Smooth muscle cell (in vitro differentiated cells): ENCODE measurements at regions not wholly inside any gene's neighbourhood (a gene's known extent, or its start where the extent isn't known, plus 50 kb on each side); places are given as distances from the start of the nearest gene placed in this dataset.
A peak's percentile ranks its signal among the peaks of the same experiment; 100 is the strongest.

ENCODE experiments used
- DNase-seq: peaks from one replicate; lab custom pipeline; 2025; ENCODE audit not compliant: unreplicated experiment; lab: John Stamatoyannopoulos, UW
- H2AFZ ChIP-seq: fragments of 200-600 bp; sonication (generic); 2 replicates; pipeline ENCODE4 v1.6.0; 2016; ENCODE audit warnings: antibody characterized with exemption, low read depth, mild to moderate bottlenecking
- H3F3A ChIP-seq: fragments of 200-600 bp; sonication (generic); 2 replicates; pipeline ENCODE4 v1.6.0; 2017; ENCODE audit warnings: antibody characterized with exemption, low read depth
- H3K27ac ChIP-seq: fragments of 200-600 bp; sonication (generic); 2 replicates; pipeline ENCODE4 v1.5.1; 2016; ENCODE audit warnings: low read depth, mild to moderate bottlenecking
- H3K27me3 ChIP-seq: fragments of 200-600 bp; sonication (generic); 2 replicates; pipeline ENCODE4 v1.6.1; 2016; ENCODE audit warnings: low read depth, mild to moderate bottlenecking
- H3K36me3 ChIP-seq: fragments of 200-600 bp; sonication (generic); 2 replicates; pipeline ENCODE4 v1.5.1; 2016; ENCODE audit warnings: low read depth
- H3K4me1 ChIP-seq: fragments of 200-600 bp; sonication (generic); 2 replicates; pipeline ENCODE4 v1.5.1; 2016; ENCODE audit warnings: low read depth
- H3K4me2 ChIP-seq: fragments of 200-600 bp; sonication (generic); 2 replicates; pipeline ENCODE4 v1.6.0; 2016; ENCODE audit warnings: mild to moderate bottlenecking
- H3K4me3 ChIP-seq: fragments of 200-600 bp; sonication (generic); 2 replicates; pipeline ENCODE4 v1.5.1; 2016; ENCODE audit warnings: mild to moderate bottlenecking
- H3K79me2 ChIP-seq: fragments of 200-600 bp; sonication (generic); 2 replicates; pipeline ENCODE4 v1.6.0; 2016; ENCODE audit warnings: low read depth, mild to moderate bottlenecking
- H3K9ac ChIP-seq: fragments of 200-600 bp; sonication (generic); 2 replicates; pipeline ENCODE4 v1.6.0; 2016; ENCODE audit warnings: low read depth
- H3K9me3 ChIP-seq: fragments of 200-600 bp; sonication (generic); replicated peaks from 2 replicates; pipeline ENCODE4 v1.5.1; 2016; ENCODE audit warnings: low read depth
- H4K20me1 ChIP-seq: fragments of 200-600 bp; sonication (generic); 2 replicates; pipeline ENCODE4 v1.6.0; 2016; ENCODE audit warnings: low read depth
- CTCF ChIP-seq: fragments of 200-600 bp; sonication (generic); IDR thresholded peaks from 2 replicates; pipeline ENCODE4 v1.5.1; 2017; ENCODE audit warnings: borderline replicate concordance, mild to moderate bottlenecking, antibody characterized with exemption; ENCODE audit not compliant: insufficient read depth, poor library complexity, severe bottlenecking
- WGBS: methylation state at CpG from one replicate; pipeline ENCODE4 v1.1.7; 2016; ENCODE audit warnings: low lambda C conversion rate; 5-methylcytosine and 5-hydroxymethylcytosine counted together

- no peaks in the 10 kb centered on the region for H3K27me3 ChIP-seq
- DNase-seq: no peak
- TF ChIP-seq CTCF: no peak
- H3K9me3 ChIP-seq: no peaks in the 10 kb centered on the region
- 75% methylated on average over 4 of the region's 4 CpGs for WGBS
- H3K36me3 ChIP-seq: no peaks in the 10 kb centered on the region
- no peaks in the 10 kb centered on the region for H3K4me1 ChIP-seq
- H3K27ac ChIP-seq: no peak overlapping the region
- no peak overlapping the region for H3K9ac ChIP-seq
- no peaks in the 10 kb centered on the region for H4K20me1 ChIP-seq
- no peak overlapping the region for H2AFZ ChIP-seq
- H3K79me2 ChIP-seq: no peaks in the 10 kb centered on the region
- no peak overlapping the region for H3K4me3 ChIP-seq
- no peaks in the 10 kb centered on the region for H3F3A ChIP-seq
- H3K4me2 ChIP-seq: no peak overlapping the region
These were observed 103.0 kb downstream of the RPL22L1 start for GRCh38 chr3:170766823-170767575.

DNA sequence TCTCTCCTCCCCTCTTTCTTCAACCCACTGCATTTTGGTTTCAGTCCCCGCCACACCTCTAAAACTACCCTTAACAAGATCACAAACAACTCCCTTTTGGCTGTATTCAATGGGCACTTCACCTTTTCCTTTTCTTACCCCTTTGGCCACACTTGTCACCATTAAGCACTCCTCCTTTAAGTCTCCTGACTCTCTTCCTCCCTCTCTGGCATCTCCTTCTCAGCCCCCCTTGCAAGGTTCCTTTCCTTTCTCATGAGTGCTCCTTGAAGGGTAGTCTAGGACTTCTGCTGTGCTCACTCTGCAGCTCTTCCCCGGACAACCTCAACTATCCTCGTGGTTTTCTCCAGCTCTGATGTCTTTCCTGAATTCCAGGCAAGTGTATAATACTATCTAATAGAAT, 103.7 kb downstream of the RPL22L1 start:
- Histone ChIP-seq H4K20me1 (no peaks in the 10 kb centered on the region), H3K36me3 (no peaks in the 10 kb centered on the region), H3K4me2 (no peak overlapping the region), H3K79me2 (no peaks in the 10 kb centered on the region), H3K9me3 (no peaks in the 10 kb centered on the region), H3K27ac (no peak overlapping the region), H3K4me1 (no peaks in the 10 kb centered on the region), H3K4me3 (no peak overlapping the region), H3K9ac (no peak overlapping the region), H2AFZ (no peak overlapping the region), H3F3A (no peaks in the 10 kb centered on the region), H3K27me3 (no peaks in the 10 kb centered on the region)
- no peak for TF ChIP-seq CTCF
- no peak for DNase-seq
- WGBS: 92% methylated on average over 3 of the region's 3 CpGs

DNA sequence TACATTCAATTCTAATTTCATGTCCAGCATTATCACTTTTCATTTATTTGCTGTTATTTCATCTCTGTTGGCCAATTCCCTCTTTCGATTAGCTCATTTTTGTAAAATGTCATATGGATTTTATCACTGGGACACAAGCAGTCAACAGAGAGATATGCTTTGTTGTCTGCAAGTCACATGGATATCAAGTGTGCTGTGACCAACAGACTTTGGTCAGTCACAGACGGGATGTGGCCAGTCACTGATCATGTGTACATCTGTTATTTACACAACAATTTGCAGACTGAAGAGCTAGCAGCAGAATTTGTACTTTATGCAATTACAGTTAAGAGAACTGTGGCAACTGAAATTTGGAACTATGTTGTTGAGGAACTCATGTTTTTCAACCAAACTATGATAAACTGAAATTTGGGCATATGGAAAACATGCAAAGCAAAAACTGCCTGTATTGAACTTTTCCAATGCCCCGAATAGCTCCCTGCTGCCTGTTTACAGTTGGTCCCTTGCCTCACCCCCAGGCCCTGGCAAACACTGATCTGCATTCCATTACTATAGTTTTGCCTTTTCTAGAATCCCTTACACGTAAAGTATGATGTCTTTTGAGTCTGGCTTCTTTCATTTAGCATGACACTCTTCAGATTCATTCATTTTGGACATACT, 104.4 kb downstream of the RPL22L1 start:
- no peak overlapping the region for H3K4me3 ChIP-seq
- H3K36me3 ChIP-seq: no peaks in the 10 kb centered on the region
- peak overlapping the region; percentile 20 for H3K4me2 ChIP-seq
- H3F3A ChIP-seq: no peaks in the 10 kb centered on the region
- H2AFZ ChIP-seq: no peak overlapping the region
- no peaks in the 10 kb centered on the region for H3K9me3 ChIP-seq
- H3K27me3 ChIP-seq: no peaks in the 10 kb centered on the region
- TF ChIP-seq CTCF: no peak
- no peak overlapping the region for H3K27ac ChIP-seq
- 45% methylated on average over 4 of the region's 4 CpGs for WGBS
- no peak for DNase-seq
- no peak overlapping the region for H3K9ac ChIP-seq
- H3K4me1 ChIP-seq: no peaks in the 10 kb centered on the region
- H4K20me1 ChIP-seq: no peaks in the 10 kb centered on the region
- H3K79me2 ChIP-seq: no peaks in the 10 kb centered on the region
